DOHH2 (cell line): ENCODE measurements at regions not wholly inside any gene's neighbourhood (a gene's known extent, or its start where the extent isn't known, plus 50 kb on each side); places are given as distances from the start of the nearest gene placed in this dataset.

Experiments used
- H3F3A ChIP-seq: fragments of 200-600 bp; sonication (generic), shearing (Covaris generic); 2 replicates; pipeline ENCODE4 v1.6.0; 2016; ENCODE audit warnings: antibody characterized with exemption, mild to moderate bottlenecking; ENCODE audit not compliant: control insufficient read depth, insufficient read depth
- H3K27ac ChIP-seq: fragments of 200-600 bp; sonication (generic); 2 replicates; pipeline ENCODE4 v1.5.1; 2014; ENCODE audit warnings: low read depth, mild to moderate bottlenecking, low read length, moderate library complexity
- H3K27me3 ChIP-seq: fragments of 200-600 bp; sonication (generic); 2 replicates; pipeline ENCODE4 v1.6.1; 2014; ENCODE audit warnings: mild to moderate bottlenecking, low read length, mixed read lengths; ENCODE audit not compliant: control insufficient read depth
- H3K36me3 ChIP-seq: fragments of 200-600 bp; sonication (generic); 2 replicates; pipeline ENCODE4 v1.6.1; 2014; ENCODE audit warnings: mild to moderate bottlenecking, low read length, moderate library complexity, mixed read lengths; ENCODE audit not compliant: control insufficient read depth
- H3K4me1 ChIP-seq: fragments of 200-600 bp; sonication (generic); 2 replicates; pipeline ENCODE4 v1.6.1; 2014; ENCODE audit warnings: mild to moderate bottlenecking, low read length, mixed read lengths; ENCODE audit not compliant: control insufficient read depth
- H3K4me2 ChIP-seq: fragments of 200-600 bp; sonication (generic); 2 replicates; pipeline ENCODE4 v1.6.0; 2014; ENCODE audit warnings: mild to moderate bottlenecking, low read length, moderate library complexity
- H3K4me3 ChIP-seq: fragments of 200-600 bp; sonication (generic); 2 replicates; pipeline ENCODE4 v1.5.1; 2014; ENCODE audit warnings: mild to moderate bottlenecking, low read length, mixed read lengths
- H3K79me2 ChIP-seq: fragments of 200-600 bp; sonication (generic); 2 replicates; pipeline ENCODE4 v1.6.1; 2014; ENCODE audit warnings: mild to moderate bottlenecking, low read length, mixed read lengths; ENCODE audit not compliant: control insufficient read depth
- H3K9me2 ChIP-seq: fragments of 200-600 bp; sonication (generic); replicated peaks from 2 replicates; pipeline ENCODE4 v1.6.1; 2014; ENCODE audit warnings: mild to moderate bottlenecking, low read length, mixed read lengths; ENCODE audit not compliant: control insufficient read depth
- H3K9me3 ChIP-seq: fragments of 200-600 bp; sonication (generic); 2 replicates; pipeline ENCODE4 v1.6.1; 2014; ENCODE audit warnings: antibody characterized with exemption, low read length, mixed read lengths; ENCODE audit not compliant: control insufficient read depth, insufficient read depth
- H4K20me1 ChIP-seq: fragments of 200-600 bp; sonication (generic); 2 replicates; pipeline ENCODE4 v1.6.0; 2014; ENCODE audit warnings: low read depth, mild to moderate bottlenecking, antibody characterized with exemption, low read length, moderate library complexity; ENCODE audit not compliant: control insufficient read depth, insufficient read depth
- CTCF ChIP-seq: fragments of 200-600 bp; sonication (generic); IDR thresholded peaks from one replicate; pipeline ENCODE4 v1.5.1; 2014; ENCODE audit warnings: antibody characterized with exemption, mild to moderate bottlenecking, low read depth, low read length; ENCODE audit not compliant: poor library complexity, severe bottlenecking
- EZH2phosphoT487 ChIP-seq: fragments of 200-600 bp; sonication (generic); IDR thresholded peaks from 2 replicates; pipeline ENCODE4 v1.6.1; 2017; ENCODE audit warnings: borderline replicate concordance, mild to moderate bottlenecking, antibody characterized with exemption, low read length, moderate library complexity, mixed read lengths

GRCh38 chr6:49328051-49328744 lies 134.9 kb downstream of the MMUT start:
- no peak overlapping the region for H3K27ac ChIP-seq
- no peaks in the 10 kb centered on the region for H3K4me1 ChIP-seq
- H3K4me2 ChIP-seq = no peak overlapping the region
- H3K4me3 ChIP-seq = no peak overlapping the region
- H3F3A ChIP-seq = no peaks in the 10 kb centered on the region
- H3K9me3 ChIP-seq = no peaks in the 10 kb centered on the region
- no peaks in the 10 kb centered on the region for H3K27me3 ChIP-seq
- H4K20me1 ChIP-seq = no peaks in the 10 kb centered on the region
- no peaks in the 10 kb centered on the region for H3K36me3 ChIP-seq
- H3K79me2 ChIP-seq = no peaks in the 10 kb centered on the region
- TF ChIP-seq EZH2phosphoT487 (no peak), CTCF (no peak)
- no peaks in the 10 kb centered on the region for H3K9me2 ChIP-seq

DNA sequence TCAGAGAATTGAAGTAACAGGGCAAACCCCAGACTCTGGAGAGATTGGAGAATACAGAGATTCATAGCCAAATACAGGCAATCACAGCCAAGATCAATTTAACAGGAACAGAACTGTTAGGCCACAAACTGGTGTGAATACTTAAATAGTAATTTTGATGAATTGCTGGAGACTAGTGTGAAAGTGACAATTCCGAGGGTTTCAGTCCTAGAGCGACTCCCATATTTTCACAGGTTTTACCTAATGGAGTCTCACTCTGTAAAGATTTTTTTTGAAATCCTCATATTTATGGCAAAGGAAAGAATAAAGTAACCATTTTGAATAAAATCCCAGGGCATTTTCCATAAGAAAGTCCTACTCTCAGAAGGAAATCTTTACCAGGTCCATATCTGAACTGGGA lies 135.5 kb downstream of the MMUT start:
- H3K4me2 ChIP-seq = no peak overlapping the region
- H3K27ac ChIP-seq = no peak overlapping the region

DNA sequence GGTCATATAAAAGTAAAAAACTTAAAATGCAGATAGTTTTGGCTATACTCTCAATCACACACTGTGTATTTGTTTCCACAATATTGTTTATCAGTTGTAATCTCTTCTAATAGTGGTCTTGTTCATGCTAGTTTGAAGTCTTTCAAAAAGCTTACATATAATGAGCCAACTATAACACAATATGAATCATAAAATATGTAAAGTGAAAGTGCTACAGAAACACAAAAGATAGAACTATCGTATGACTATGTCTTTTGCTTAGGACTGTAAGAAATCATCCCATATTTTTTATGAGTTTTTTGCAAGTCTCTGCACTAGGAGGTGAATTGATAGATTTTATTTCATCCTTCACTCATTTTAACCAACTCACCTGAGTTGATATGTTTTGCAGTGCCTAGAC lies 136.0 kb downstream of the MMUT start:
- no peak overlapping the region for H3K4me2 ChIP-seq
- no peaks in the 10 kb centered on the region for H3K27me3 ChIP-seq
- no peaks in the 10 kb centered on the region for H3K9me2 ChIP-seq
- no peaks in the 10 kb centered on the region for H3K36me3 ChIP-seq
- H3K9me3 ChIP-seq = no peaks in the 10 kb centered on the region
- no peaks in the 10 kb centered on the region for H3K79me2 ChIP-seq
- H4K20me1 ChIP-seq = no peaks in the 10 kb centered on the region
- H3F3A ChIP-seq = no peaks in the 10 kb centered on the region
- TF ChIP-seq CTCF (no peak), EZH2phosphoT487 (no peak)
- no peak overlapping the region for H3K4me3 ChIP-seq
- H3K27ac ChIP-seq = no peak overlapping the region
- H3K4me1 ChIP-seq = no peaks in the 10 kb centered on the region

More for the DNA sequence above, 135.5 kb downstream of the MMUT start:
- H3K9me3 ChIP-seq = no peaks in the 10 kb centered on the region
- H3K4me1 ChIP-seq = no peaks in the 10 kb centered on the region
- TF ChIP-seq EZH2phosphoT487 (no peak), CTCF (no peak)
- H4K20me1 ChIP-seq = no peaks in the 10 kb centered on the region
- no peaks in the 10 kb centered on the region for H3K27me3 ChIP-seq
- H3K4me3 ChIP-seq = no peak overlapping the region
- H3K36me3 ChIP-seq = no peaks in the 10 kb centered on the region
- no peaks in the 10 kb centered on the region for H3K9me2 ChIP-seq
- no peaks in the 10 kb centered on the region for H3K79me2 ChIP-seq
- H3F3A ChIP-seq = no peaks in the 10 kb centered on the region
